GM12874 (cell line): ENCODE measurements at regions not wholly inside any gene's neighbourhood (a gene's known extent, or its start where the extent isn't known, plus 50 kb on each side); places are given as distances from the start of the nearest gene placed in this dataset.

ENCODE experiments used
- TF ChIP-seq, protein P1 (sequence below): IDR thresholded peaks from 2 replicates; pipeline ENCODE4 v1.5.1; 2011; ENCODE audit warnings: low read depth, mild to moderate bottlenecking, control low read depth, low read length, moderate library complexity; ENCODE audit not compliant: insufficient read depth

DNA sequence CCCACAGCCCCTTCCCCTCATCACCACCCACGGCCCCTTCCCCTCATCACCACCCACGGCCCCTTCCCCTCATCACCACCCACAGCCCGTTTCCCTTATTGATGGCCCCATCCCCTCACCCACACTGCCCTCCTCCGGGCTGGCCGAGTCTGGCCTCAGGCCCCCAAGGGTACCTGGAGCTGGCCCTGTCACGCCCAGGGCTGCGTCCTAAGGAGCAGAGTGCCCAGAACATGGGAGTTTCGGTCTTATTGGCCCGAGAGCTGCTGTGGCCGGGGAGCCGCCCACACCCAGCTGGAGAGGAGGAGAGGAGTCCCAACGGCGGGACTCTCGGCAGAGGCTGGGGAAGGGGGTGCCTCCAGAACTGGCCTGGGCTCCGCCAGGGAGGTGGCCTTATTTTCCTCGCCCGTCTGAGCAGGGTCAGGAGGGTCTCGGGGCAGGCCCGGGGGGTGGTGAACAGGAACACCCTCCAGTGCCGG lies 182.3 kb downstream of the KIF26A start:
- TF ChIP-seq, protein P1, sequence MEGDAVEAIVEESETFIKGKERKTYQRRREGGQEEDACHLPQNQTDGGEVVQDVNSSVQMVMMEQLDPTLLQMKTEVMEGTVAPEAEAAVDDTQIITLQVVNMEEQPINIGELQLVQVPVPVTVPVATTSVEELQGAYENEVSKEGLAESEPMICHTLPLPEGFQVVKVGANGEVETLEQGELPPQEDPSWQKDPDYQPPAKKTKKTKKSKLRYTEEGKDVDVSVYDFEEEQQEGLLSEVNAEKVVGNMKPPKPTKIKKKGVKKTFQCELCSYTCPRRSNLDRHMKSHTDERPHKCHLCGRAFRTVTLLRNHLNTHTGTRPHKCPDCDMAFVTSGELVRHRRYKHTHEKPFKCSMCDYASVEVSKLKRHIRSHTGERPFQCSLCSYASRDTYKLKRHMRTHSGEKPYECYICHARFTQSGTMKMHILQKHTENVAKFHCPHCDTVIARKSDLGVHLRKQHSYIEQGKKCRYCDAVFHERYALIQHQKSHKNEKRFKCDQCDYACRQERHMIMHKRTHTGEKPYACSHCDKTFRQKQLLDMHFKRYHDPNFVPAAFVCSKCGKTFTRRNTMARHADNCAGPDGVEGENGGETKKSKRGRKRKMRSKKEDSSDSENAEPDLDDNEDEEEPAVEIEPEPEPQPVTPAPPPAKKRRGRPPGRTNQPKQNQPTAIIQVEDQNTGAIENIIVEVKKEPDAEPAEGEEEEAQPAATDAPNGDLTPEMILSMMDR: no peak

DNA sequence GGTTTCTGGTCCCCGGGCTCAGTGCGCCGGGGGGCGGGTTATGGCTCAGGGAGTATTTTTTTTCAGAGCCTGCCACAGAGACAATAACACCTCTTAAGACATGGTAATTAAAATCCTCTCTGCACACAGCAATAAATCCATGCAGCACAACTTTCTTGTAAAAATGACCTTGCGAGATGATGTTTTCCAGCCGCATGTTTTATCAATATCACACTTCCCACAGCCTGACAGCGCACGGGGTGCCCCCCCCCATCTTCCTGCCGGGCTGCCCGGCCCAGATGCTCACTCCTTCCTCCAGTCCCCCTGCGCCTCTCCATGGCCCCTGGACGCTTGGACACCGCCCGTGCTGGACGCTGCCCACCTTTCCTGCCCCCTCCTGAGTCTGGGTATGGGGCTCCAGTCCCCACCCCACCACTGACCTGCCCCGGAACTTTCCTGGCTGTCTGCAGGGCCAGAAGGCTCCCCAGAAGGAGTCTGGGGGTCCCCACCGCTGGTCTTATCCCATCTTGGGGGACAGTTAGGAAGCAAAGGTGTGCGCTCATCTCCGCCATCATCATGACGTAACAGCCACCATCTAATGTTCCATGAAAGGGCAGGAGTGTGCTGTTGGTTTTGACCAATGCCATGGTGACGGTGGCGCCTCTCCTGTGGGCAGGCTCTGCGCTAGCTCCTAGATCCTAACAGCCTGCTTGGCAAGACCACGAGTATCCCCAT lies 182.9 kb downstream of the KIF26A start:
- TF ChIP-seq, protein P1: no peak

DNA sequence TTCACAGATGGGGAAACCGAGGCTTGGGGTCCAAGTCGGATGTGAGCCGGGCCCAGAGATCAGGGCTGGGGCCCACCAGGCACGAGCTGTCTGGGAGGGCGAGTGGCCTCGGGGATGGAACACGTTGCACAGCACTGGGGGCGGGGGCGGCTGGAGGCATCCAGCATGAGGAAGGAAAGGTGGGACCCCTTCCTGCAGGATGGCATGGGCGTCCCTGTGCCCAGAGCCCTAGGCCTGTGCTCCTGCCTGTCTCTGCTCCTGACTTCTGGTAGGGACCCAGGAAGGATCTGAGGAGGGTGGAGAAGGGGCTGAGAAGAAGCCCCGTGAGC lies 183.4 kb downstream of the KIF26A start:
- TF ChIP-seq, protein P1: no peak

DNA sequence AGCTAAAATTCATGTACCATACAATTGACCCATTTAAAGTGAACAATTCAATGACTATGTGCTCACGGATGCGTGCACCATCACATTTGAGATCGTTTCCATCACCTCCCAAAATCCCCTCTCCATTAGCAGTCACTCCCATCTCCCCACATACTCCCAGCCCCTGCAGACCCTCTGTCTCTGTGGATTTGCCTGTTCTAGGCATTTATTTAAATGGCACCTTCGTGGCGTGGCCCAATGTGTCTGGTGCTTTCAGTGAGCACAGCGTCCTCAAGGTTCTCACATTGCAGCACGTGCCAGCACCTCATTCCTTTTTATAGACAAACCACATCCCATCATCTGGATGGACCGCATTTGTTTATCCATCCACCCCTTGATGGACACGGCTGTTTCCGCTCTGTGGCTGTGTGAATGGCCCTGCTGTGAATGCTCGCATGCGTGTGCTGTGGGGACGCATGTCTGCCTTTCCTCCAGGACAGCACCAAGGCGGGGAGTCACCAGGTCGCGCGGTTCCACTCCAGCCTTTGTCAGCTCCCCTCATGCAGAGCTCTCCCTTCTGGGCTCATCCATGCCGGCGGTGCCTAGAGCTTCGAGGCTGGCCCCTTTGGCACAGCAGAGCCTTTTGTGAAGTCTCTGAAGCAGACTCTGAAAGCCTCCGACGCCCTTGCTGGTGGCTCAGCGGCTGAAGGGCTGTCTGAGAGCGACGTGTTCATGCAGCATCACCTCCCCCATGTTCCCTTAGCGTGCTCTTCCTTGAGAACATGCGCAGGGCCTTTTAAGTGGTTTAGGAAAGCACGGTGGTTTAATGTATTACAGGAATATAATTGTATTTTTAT lies 184.4 kb downstream of the KIF26A start:
- TF ChIP-seq, protein P1: no peak

DNA sequence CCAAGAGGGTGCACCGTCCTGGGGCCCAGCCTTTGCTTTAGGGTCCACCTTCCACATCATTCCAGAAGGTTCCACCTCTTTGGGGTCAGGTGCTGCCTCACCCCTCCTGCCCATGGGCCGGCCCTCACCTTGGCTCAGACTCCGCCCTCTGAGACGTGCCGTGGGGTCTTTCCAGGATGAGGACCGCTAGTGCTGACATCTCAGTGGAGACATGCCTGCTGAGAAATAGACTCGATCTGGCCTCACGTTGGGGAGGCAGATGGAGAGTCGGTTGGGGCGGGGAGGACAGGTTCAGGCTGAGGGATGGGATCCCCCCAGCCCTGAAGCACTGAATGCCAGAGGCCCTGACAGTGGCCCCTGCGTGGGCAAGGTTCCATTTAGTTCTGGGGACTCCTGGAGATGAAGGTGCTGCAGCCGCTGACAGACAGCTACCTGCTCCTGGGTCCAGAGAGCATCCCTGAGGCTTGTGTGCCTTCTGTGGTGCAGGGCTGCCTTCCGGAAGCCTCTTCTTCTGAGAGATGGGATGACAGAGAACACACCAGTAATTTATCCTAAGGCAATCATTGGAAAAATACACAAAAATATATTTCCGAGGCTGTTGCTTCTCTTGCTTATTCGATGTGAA lies 185.3 kb downstream of the KIF26A start:
- TF ChIP-seq, protein P1: no peak

DNA sequence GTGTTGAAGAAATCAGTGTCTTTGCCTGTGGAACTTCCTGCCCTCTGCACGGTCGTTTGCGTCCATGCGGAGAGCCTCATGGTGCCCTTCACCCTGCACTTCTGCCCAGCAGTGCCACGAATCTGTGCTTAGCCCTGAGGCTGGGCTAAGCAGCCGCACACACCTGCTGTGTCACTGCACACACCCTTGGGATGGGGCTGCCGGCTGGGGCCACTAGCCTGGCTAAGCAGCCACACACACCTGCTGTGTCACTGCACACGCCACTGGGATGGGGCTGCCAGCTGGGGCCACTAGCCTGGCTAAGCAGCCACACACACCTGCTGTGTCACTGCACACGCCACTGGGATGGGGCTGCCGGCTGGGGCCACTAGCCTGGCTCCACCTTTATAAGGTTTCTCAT lies 188.5 kb downstream of the KIF26A start:
- TF ChIP-seq, protein P1: no peak

DNA sequence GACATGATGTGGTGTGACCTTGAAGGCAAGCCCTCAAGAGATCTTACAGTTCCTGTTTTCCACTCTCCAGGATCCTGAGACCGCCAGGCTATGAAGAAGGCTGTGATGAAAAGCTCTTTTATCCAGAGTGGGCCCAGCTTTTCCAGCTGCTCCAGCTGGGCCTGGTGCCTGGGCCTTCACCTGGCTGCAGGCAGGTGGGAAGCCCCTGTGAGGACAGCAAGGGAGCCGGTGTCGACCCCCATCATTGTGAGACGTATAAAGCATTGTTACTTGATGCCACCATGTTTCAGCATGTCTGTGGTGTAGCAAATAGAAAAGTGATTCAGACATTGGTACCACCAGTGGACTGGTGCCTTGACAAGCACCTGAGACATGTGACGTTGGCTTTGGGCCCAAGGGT lies 190.2 kb downstream of the KIF26A start:
- TF ChIP-seq, protein P1: no peak
